Cardiac septum (tissue), 1 donor: ENCODE measurements at regions not wholly inside any gene's neighbourhood (a gene's known extent, or its start where the extent isn't known, plus 50 kb on each side); places are given as distances from the start of the nearest gene placed in this dataset. TPM values are rescaled to one million over a fixed set of nuclear protein-coding genes. Genes with fewer than 3 reads are reported as not detected.

Source experiments
- DNase-seq: peaks from one replicate; pipeline ENCODE4 v3.0.0-alpha.2; 2020; ENCODE audit warnings: low spot score
- intact Hi-C: fragments of 100-400 bp; cut with DNase I; formaldehyde crosslinking; loops from one replicate; pipeline ENCODE4 v1.14.0; 2022
- microRNA-seq: library from miRNA; unstranded; fragments of <30 nt; microRNA quantifications from one replicate; pipeline ENCODE4 v1.2.0, GENCODE V29; 2020
- donor health status: DM: no; HTN: no; CAD: no.

- DNase-seq, result no peak
- intact Hi-C loops, result no loop called here
Measured at GRCh38 chr7:18425227-18425626, 70.3 kb upstream of the HDAC9 start.

DNA sequence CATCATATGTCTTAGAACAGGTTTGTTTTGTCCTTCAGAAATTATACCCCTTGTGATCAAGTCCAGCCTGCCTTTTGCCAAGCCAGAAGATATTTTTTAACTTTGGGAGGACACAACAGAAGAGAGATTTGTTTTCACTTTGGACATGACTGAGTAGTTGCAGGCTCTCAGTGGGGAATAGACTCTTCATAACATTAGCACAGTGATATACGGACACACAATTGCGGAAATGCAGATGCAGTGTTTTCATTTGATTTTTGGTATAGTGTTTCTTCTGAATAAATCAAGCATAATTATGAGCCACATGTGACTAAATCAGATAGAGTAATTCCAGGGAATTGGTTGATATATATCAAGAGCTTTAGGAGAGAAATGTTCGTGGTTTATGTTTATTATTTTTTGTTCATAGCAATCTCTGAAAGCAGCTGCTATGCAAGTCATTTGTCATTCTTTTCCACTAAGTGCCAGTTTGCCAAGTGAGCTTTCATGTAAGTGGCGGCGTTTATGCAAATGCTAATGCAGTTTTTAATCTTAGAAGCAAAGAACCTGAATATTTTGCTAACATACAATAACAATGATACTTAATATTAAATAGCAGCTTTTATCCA, 69.6 kb upstream of the HDAC9 start:
- no peak for DNase-seq
- intact Hi-C loops, result no loop called here

DNA sequence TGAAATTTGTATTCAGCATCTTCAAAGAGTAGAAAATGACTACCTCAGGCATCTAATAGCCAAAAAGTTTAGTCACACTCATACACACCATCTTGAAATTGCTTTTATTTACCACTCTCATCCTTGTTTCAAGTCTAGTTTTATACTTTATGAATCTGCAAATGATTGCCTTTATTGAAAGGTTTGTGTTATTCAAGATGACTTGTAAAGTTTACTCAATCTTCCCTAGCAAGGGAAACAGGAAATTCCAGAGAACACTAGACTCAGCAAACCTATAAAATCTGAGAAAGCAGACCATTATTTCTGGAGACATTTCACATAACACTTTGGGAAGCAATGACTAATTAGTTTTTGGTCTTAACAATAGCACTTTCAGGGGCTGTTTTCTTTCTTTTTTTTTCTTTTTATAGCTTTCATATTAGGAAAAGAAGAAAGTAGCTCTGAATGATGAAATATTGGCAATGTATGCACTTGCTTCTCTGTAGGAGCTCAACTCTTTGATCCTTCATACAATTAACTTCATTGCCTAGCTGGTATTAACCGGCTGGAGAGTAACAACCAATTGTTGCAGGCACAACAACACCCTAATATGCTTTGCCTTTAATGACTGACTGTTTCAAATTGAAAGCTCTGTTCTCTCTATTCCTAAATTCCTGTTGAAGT, 68.9 kb upstream of the HDAC9 start:
- no peak for DNase-seq
- intact Hi-C loops, result no loop called here

DNA sequence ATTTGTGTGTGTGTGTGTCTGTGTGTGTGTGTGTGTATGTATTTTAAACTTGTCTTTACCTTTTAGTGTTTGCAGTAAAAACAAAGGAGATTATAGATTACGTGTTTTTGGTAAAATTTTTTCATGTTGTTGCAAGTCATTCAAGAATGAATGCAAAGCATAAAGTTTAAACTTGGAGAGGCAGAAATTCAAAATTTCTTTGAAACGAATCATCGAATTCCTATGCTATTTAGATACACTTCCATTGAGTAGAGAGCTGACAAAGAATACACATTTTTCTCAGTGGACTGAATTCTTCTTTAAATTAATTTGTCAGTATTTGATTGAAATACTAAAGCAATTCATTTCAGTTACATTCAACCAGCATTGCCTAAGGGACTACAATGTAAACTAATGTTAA, 66.0 kb upstream of the HDAC9 start:
- intact Hi-C loops, result no loop called here
- no peak for DNase-seq

- intact Hi-C loops, result no loop called here
- no peak for DNase-seq
Measured at GRCh38 chr7:18430810-18431209, 64.7 kb upstream of the HDAC9 start.

- intact Hi-C loops, result no loop called here
- DNase-seq, result no peak
Measured at GRCh38 chr7:18434171-18434570, 61.4 kb upstream of the HDAC9 start.

GRCh38 chr7:18437101-18437500, 58.4 kb upstream of the HDAC9 start:
- DNase-seq, result no peak
- intact Hi-C loops, result no loop called here

DNA sequence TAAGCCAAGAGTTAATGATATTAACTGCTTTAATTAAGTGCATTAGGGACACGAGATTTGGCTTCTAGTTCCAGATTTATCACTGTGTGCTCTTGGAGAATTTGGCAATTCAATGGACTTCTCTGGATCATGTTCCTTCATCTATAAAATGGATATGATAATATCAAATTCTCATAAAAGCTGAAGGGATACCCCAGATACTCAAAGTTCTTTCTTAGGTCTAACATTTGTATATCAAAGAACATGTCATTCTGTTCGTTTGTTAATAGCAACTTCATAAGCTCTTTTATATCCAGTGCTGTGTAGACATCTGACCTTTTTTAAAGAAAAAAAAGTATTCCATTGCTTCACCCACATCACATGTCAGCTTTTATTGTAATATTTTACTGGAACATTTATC, 54.6 kb upstream of the HDAC9 start:
- intact Hi-C loops, result no loop called here

GRCh38 chr7:18444826-18445225, 50.7 kb upstream of the HDAC9 start:
- intact Hi-C loops, result no loop called here
- DNase-seq, result no peak

More for the DNA sequence above, 54.6 kb upstream of the HDAC9 start:
- DNase-seq, result no peak

DNA sequence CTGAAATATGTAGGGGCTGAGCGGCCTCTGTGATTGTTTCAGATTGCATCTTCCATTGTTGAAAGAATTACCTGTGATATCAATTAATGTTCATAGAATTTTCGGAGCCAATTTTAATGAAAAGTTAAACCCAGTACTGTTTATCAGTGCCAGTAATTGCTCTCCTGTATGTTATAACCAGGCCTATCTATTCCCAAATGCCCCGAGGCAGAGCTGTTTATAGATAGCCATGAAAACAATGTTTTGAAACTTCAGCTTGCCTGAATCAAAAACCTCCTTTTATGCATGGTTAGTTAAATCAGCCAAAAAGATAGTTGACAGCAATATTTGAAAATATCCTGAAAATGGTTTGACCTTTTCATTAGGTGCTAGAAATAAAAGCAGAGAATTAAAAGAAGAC, 50.1 kb upstream of the HDAC9 start:
- intact Hi-C loops, result no loop called here
- DNase-seq, result no peak

Small RNAs in the stretch of these regions (microRNA-seq; reads per million reads assigned to microRNA genes)
- not detected for gene MIR1302-6
